ENCODE measurements at regions not wholly inside any gene's neighbourhood (a gene's known extent, or its start where the extent isn't known, plus 50 kb on each side); places are given as distances from the start of the nearest gene placed in this dataset.

DNA sequence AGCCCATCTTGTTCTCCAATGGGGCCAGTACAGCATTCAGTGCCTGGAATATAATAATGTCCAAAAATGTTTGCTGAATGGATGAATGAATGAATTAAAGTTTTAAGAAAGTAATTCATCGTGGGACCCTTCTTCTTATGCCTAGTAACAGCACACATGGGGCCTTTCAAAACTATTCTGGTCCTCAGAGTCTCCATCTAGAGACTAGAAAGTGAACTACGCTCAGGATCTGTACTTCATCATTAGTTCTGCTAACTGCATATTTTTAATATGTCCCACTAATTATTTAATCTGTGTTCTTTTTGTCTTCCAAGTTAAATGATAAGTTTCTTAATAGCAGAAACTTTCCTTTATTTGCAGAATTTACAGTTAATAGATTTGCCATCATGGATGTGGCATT lies 172.5 kb downstream of the SMAD2 start:
- Histone ChIP-seq H3K36me3 (no peaks in the 10 kb centered on the region), H3K4me3 (no peak overlapping the region), H3K4me1 (no peaks in the 10 kb centered on the region), H3K9me3 (no peaks in the 10 kb centered on the region), H3K27me3 (peaks cover 8% of the 10 kb centered on the region), H3K27ac (no peak overlapping the region)
- WGBS: 73% methylated on average over 2 of the region's 2 CpGs
- TF ChIP-seq POLR2AphosphoS5 (IDR thresholded peaks at IDR 0.05): no peak
- TF ChIP-seq, protein P1, sequence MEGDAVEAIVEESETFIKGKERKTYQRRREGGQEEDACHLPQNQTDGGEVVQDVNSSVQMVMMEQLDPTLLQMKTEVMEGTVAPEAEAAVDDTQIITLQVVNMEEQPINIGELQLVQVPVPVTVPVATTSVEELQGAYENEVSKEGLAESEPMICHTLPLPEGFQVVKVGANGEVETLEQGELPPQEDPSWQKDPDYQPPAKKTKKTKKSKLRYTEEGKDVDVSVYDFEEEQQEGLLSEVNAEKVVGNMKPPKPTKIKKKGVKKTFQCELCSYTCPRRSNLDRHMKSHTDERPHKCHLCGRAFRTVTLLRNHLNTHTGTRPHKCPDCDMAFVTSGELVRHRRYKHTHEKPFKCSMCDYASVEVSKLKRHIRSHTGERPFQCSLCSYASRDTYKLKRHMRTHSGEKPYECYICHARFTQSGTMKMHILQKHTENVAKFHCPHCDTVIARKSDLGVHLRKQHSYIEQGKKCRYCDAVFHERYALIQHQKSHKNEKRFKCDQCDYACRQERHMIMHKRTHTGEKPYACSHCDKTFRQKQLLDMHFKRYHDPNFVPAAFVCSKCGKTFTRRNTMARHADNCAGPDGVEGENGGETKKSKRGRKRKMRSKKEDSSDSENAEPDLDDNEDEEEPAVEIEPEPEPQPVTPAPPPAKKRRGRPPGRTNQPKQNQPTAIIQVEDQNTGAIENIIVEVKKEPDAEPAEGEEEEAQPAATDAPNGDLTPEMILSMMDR (IDR thresholded peaks at IDR 0.05): peak in 1 of 2 donors; percentile 12
- no peak for DNase-seq (ENCODE audit: low spot score in 2 of 2)

- H3K27me3 ChIP-seq: peaks cover 8% of the 10 kb centered on the region
- H3K4me3 ChIP-seq: no peak overlapping the region
- H3K36me3 ChIP-seq: no peaks in the 10 kb centered on the region
- H3K9me3 ChIP-seq: no peaks in the 10 kb centered on the region
- no peak overlapping the region for H3K27ac ChIP-seq
- DNase-seq (ENCODE audit: low spot score in 2 of 2): no peak
- TF ChIP-seq POLR2A (IDR thresholded peaks at IDR 0.05) (no peak), EP300 (IDR thresholded peaks at IDR 0.05) (no peak), POLR2AphosphoS5 (IDR thresholded peaks at IDR 0.05) (no peak)
- TF ChIP-seq, protein P1 (IDR thresholded peaks at IDR 0.05): peak; percentile 17 to 87
- no peaks in the 10 kb centered on the region for H3K4me1 ChIP-seq
- 21% methylated on average over 9 of the region's 9 CpGs for WGBS
These were observed 174.0 kb downstream of the SMAD2 start for GRCh38 chr18:47756364-47757016.

DNA sequence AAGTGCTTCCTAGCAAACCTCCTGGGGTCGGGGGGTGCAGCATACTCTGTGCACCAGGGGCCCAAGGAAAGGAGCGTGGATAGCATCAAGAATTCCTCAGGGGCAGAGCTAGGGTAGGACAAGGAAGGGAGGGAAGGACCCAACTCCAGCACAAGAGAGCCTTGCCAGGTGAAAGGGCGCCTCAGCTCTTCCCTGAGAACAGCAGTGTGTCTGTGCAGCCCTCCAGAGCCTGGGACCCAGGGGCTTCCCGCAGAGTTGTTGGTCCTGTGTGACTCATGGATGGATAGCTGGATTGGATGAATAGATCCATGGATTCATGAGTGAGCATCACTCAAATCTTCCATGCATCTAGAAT lies 175.4 kb downstream of the SMAD2 start:
- 66% methylated on average over 2 of the region's 4 CpGs for WGBS
- no peak for TF ChIP-seq EP300 (IDR thresholded peaks at IDR 0.05)
- no peak for TF ChIP-seq POLR2A (IDR thresholded peaks at IDR 0.05)
- TF ChIP-seq, protein P1 (IDR thresholded peaks at IDR 0.05): no peak
- no peak for TF ChIP-seq POLR2AphosphoS5 (IDR thresholded peaks at IDR 0.05)
- Histone ChIP-seq H3K27ac (no peak overlapping the region), H3K9me3 (no peaks in the 10 kb centered on the region), H3K36me3 (no peaks in the 10 kb centered on the region), H3K4me3 (no peak overlapping the region), H3K4me1 (no peaks in the 10 kb centered on the region), H3K27me3 (peaks cover 8% of the 10 kb centered on the region)
- DNase-seq (ENCODE audit: low spot score in 2 of 2): no peak

DNA sequence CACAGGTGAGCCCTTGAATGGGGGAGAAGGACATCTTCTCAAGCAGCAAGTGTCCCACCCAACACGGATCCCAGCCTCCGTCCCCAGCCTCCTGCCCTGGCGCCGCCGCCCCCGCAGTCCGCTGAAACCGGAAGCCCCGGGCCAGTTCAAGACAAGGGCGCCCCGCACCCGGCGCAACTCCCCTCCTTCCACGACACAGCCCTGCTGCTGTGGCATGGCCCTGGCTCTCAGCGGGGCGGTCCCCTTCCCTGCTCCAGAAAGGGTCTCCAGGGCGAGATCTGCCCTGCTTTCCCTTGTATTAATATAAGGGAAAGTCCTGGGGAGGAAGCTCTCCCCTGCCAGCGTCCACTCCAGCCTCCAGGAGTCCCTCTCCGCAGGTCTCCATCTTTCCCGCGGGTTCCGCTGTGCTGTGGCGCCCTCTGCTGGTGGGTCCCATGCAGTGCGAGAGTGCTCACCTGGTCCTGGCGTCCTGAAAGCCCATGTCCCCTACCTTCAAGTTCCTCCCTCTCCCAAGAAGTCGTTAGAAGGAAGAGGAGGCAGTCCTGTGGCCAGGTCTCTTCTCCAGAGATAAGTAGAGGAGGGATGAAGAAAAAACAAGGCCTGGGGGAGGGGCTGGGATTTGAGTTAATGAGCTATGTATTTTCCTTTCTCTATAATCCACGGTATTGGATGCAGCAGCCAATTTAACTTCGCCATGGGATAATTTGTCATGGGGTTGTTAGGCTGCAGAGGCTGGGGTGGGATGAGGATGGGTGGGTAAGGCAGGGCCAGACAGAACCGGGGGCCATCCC lies 176.0 kb downstream of the SMAD2 start:
- 53% methylated on average over 21 of the region's 29 CpGs for WGBS
- Histone ChIP-seq H3K27ac (no peak overlapping the region), H3K36me3 (no peaks in the 10 kb centered on the region), H3K27me3 (peaks cover 8% of the 10 kb centered on the region), H3K4me3 (no peak overlapping the region), H3K9me3 (no peaks in the 10 kb centered on the region), H3K4me1 (no peaks in the 10 kb centered on the region)
- no peak for DNase-seq (ENCODE audit: low spot score in 2 of 2)
- TF ChIP-seq, protein P1 (IDR thresholded peaks at IDR 0.05): peak; percentile 14 to 59
- no peak for TF ChIP-seq POLR2AphosphoS5 (IDR thresholded peaks at IDR 0.05)

GRCh38 chr18:47752796-47753645 lies 177.4 kb downstream of the SMAD2 start:
- no peak for DNase-seq (ENCODE audit: low spot score in 2 of 2)
- TF ChIP-seq POLR2A (IDR thresholded peaks at IDR 0.05) (no peak), EP300 (IDR thresholded peaks at IDR 0.05) (no peak), POLR2AphosphoS5 (IDR thresholded peaks at IDR 0.05) (no peak)
- TF ChIP-seq, protein P1 (IDR thresholded peaks at IDR 0.05): no peak
- Histone ChIP-seq H3K36me3 (no peaks in the 10 kb centered on the region), H3K9me3 (no peaks in the 10 kb centered on the region), H3K4me3 (no peak overlapping the region), H3K27ac (no peak overlapping the region), H3K27me3 (peaks cover 18% of the 10 kb centered on the region), H3K4me1 (peaks cover 6% of the 10 kb centered on the region)
- 88% methylated on average over 9 of the region's 10 CpGs for WGBS
